ENCODE measurements at regions not wholly inside any gene's neighbourhood (a gene's known extent, or its start where the extent isn't known, plus 50 kb on each side); places are given as distances from the start of the nearest gene placed in this dataset.
A peak's percentile ranks its signal among the peaks of the same experiment; 100 is the strongest.
"Not testable (repeated sequence)": the region's sequence is repeated elsewhere in the genome, so short reads cannot be mapped to it uniquely, and the experiment has no call there.

DNA sequence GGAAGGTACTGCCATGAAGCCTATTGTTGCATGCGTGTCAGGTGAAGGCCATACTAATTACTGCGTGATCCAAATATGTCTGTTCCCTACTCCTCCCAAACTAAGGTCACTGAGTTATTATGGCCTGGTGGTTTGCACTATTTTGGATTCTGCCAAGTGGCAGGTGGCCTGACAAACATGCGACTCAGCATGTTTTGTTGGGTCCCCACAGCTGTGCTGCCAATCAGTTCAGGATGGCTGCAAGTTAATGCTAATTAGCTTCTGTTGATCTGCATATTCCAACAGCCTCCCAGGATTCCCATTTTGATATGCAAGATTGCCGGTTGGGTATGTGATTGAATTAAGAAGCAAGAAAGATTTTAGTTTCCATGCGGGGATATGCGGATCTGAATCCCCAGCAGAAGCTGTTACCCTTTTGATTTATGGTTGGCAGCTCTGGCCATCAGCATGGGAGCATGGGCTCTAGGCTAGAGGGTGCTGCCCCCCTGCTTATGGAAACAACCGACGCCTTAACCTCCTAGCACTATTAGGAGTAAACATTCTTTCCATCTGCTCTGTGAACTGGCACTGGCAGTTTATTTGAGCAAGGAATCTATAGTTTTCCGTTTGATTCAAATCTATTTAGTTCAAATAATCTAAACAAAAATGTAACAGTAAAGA, 429.8 kb upstream of the C1orf87 start:
- peak; percentile 92 for DNase-seq

DNA sequence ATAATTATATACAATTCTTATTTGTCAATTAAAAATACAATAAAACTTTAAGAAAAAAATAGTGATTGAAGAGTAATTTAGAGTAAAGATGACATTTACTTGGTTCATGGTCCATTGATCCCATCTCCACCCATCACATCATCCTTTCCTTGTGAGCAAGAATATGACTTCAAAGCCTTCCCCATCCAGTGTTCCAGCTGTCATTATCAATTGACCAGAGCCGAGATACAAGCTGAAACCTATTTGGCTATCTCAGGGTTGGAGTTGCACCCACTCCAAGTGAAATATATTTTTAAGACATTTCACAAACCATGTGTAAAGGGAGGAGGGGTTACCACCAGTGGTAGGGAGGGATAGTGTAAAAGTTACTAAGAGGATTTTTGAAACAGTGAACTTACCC, 428.9 kb upstream of the C1orf87 start:
- DNase-seq: peak; percentile 4

DNA sequence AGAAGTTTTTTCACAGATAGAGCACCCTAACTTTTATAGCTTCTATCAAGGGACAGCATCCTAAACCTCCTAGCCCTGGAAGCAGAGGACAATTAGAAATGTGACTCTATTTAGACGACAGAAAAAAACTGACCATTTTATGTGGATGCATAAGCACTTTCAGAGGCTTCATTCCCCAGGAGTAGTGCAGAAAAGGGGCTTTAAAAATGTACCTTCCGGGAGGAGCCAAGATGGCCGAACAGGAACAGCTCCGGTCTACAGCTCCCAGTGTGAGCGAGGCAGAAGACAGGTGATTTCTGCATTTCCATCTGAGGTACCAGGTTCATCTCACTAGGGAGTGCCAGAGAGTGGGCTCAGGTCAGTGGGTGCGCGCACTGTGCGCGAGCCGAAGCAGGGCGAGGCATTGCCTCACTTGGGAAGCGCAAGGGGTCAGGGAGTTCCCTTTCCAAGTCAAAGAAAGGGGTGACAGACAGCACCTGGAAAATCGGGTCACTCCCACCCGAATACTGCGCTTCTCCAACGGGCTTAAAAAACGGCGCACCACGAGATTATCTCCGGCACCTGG, 416.4 kb upstream of the C1orf87 start:
- not testable (repeated sequence) for DNase-seq

GRCh38 chr1:60488847-60489246, 415.3 kb upstream of the C1orf87 start:
- DNase-seq: no peak

DNA sequence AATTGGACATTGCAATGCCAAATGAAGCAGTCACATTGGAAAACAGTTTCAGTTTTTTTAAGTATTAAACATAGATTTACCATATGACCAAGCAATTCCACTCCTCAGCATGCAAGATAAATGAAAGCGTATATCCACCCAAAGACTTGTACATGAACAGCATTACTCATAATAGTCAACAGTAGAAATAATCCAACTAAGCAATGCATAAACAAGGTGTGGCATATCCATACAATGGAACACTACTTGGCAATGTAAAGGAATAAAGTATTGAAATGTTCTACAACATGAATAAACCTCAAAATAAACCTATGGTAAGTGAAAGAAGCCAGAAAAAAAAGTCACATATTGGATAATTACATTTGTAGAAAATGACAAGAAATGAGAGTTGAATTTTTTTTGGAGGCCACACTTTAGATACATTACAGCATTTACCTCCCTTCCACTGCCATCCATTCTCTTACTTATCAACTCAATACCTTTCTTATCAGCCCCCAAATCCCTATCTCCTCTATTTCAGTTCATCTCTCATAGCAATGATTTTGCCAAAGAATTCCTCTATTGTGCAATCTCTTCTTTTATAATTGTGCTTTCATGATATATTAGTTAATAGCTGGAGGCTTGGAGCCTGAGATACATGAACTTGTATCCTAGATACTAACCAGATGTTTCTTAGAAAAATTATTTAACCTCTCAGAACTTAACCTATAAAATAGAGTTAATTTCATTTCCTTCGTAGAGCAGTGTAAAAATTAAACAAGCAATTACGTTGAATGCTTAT, 414.2 kb upstream of the C1orf87 start:
- no peak for DNase-seq

- no peak for DNase-seq
Measured at GRCh38 chr1:60483509-60483908, 409.9 kb upstream of the C1orf87 start.

DNA sequence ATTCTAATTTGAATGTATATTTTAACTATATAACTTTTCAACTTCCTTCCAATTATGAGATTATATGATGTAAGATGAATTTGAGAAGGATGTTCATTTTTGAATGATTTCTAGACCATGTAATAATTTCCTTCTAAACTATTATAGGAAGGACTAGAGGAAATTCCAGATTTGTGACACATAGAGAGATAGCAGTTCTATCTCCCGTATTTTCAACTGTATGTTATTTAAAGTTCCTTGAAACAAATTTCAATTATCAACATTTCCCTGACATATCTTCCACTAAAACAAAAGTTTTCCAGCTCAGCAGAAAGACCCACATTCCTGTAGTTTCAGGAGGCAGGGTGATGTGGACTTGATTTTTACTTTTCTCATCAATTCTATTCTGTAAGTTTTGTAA, 396.7 kb upstream of the C1orf87 start:
- no peak for DNase-seq

DNA sequence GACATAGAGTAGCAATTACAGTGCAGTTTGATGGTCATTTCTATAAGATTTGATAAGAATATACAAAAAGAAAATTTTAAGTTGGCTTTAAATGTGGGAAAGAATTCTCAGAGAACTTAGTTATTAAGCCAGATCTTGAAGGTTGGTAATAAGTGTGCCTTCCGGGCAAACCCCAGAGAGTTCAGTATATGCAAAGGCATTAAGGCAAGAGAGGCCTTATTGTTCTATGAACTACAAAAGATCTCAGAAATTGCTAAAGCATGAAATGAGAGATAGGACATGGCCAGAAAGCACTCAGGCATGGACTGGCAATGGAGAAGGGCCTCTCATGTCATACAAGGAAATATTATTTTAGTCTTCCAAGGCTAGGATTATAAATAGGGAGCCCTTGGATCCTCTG, 390.2 kb upstream of the C1orf87 start:
- no peak for DNase-seq

DNA sequence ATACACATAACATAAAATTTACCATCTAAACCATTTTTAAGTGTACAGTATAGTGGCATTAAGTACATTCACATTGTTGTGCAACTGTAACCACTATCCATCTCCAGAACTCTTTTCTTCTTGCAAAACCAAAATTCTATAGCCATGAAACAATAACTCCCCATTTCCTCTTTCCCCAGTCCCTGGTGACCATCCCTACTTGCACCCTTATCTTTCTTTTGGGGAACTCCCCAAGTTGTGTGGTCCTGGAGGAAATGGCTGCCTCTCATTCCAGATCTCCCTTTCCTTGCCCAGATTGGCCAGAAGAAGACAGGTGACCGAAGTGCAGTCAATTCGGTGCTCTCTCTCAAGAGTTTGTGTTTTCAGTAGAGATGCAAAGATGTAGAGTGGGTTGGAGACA, 389.6 kb upstream of the C1orf87 start:
- DNase-seq: no peak

GRCh38 chr1:60461925-60462595, 388.5 kb upstream of the C1orf87 start:
- peak; percentile 56 for DNase-seq

DNA sequence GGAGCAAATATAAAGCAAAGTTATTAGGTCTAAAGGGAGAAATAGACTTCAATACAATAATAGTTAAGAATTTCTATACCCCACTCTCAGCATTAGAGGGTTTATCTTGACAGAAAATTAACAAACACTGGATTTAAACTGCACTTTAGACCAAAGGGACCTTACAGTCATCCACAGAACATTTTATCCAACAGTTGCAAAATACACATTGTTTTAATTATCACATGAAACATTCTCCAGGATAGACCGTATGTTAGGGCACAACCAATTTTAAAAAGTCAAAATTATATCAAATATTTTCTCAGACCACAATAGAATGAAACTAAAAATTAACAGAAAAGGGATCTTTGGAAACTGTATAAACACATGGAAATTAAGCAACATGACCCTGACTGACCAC, 384.5 kb upstream of the C1orf87 start:
- DNase-seq: no peak

- no peak for DNase-seq
Measured at GRCh38 chr1:60449876-60450275, 376.3 kb upstream of the C1orf87 start.

DNA sequence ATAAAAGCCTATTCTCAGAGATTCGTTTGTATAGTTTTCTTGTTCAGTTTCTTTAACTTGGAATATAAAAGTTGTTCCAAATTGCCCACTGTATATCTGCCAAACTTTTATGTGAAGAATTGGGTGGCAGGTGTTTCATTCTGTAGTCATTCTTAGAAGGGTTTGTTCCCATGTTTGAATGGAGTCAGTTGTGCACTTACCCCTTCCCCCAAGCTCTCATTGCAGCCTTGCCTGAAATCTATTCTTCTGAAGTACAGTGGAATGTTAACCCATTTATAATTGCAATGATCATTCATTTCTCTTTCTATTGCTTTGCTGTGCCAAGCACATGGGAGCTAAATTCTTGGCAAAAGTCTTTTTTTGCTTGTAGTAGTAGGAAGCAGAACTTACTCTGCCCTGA, 375.3 kb upstream of the C1orf87 start:
- DNase-seq: no peak

DNA sequence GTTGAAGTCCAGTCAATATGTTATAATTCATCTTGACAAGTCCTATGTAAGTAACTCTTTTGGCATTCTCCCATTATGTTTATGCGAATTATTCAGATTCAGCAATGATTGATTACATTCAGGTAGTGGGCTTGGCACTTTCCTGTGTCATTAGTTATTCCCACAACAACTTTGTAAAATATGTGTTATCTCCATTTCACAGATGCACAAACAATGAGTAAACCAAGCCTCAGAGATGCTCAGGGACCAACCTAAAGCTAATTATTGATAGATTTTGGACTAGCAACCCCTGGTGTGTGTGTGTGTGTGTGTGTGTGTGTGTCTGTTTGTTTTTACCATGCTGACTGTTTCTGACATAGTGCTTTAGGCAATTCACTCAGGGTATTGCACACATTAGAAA, 371.1 kb upstream of the C1orf87 start:
- DNase-seq: no peak

DNA sequence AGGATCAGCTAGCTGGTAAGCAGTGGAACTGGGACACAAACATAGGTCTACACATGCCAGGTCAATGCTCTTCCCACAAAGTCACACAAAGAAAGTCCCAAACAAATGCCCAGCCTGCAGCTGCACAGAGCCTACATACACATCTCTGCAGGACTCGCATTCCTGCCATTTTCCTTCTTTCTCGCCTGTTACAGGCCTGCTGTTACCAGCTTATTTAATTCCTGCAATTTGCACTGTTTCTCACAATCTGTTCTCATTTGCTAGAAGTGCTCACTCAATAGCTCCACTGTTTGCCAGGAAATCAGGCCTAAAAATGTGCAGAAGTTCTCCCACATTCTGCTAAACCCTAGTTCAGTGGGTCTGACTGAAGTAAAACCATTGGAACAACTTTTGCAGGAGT, 362.6 kb upstream of the C1orf87 start:
- DNase-seq: no peak

GRCh38 chr1:60431593-60431992, 358.0 kb upstream of the C1orf87 start:
- no peak for DNase-seq

- no peak for DNase-seq
Measured at GRCh38 chr1:60430375-60430774, 356.8 kb upstream of the C1orf87 start.

DNA sequence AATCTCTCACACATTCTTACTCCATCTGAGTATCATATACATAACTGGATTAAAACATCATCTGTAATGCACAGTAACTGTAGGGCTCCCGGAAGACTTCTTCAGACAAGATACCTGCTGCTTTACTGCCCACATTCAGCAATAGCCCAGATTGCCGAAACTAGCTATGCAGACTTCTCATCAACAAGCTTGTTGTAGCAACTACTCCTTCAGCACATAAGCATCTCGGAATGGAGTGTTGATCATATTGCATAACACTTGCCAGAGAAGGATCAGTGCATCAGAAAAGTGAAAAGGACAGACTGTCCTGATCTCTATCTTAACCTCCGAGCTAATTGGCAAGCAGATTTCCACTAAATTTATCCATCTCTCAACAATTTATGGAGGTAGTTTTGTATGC, 354.6 kb upstream of the C1orf87 start:
- DNase-seq: no peak

GRCh38 chr1:60427701-60428100, 354.1 kb upstream of the C1orf87 start:
- DNase-seq: peak; percentile 96

GRCh38 chr1:60427194-60427593, 353.6 kb upstream of the C1orf87 start:
- DNase-seq: no peak

GRCh38 chr1:60425528-60425927, 352.0 kb upstream of the C1orf87 start:
- peak; percentile 51 for DNase-seq

GRCh38 chr1:60423146-60423780, 349.7 kb upstream of the C1orf87 start:
- no peak for DNase-seq

GRCh38 chr1:60421965-60422364, 348.4 kb upstream of the C1orf87 start:
- no peak for DNase-seq

Data from NCI-H69 (cell line).